Glutamatergic neuron (in vitro differentiated cells): ENCODE measurements at regions not wholly inside any gene's neighbourhood (a gene's known extent, or its start where the extent isn't known, plus 50 kb on each side); places are given as distances from the start of the nearest gene placed in this dataset.

ENCODE experiments used
- DNase-seq: peaks from one replicate; pipeline ENCODE4 v3.0.0; 2022
- H3K27ac Mint-ChIP-seq: one replicate; pipeline ENCODE4 v1.8.0; 2020; ENCODE audit warnings: mild to moderate bottlenecking, mixed read lengths, inconsistent platforms; ENCODE audit not compliant: unreplicated experiment
- H3K27me3 Mint-ChIP-seq: one replicate; pipeline ENCODE4 v1.8.0; 2020; ENCODE audit warnings: mild to moderate bottlenecking, moderate library complexity, mixed read lengths, inconsistent platforms; ENCODE audit not compliant: unreplicated experiment
- H3K36me3 Mint-ChIP-seq: one replicate; pipeline ENCODE4 v1.8.0; 2020; ENCODE audit warnings: mild to moderate bottlenecking, mixed read lengths, inconsistent platforms; ENCODE audit not compliant: unreplicated experiment
- H3K4me1 Mint-ChIP-seq: one replicate; pipeline ENCODE4 v1.8.0; 2020; ENCODE audit warnings: mild to moderate bottlenecking, low read depth, mixed read lengths, inconsistent platforms; ENCODE audit not compliant: unreplicated experiment
- H3K4me3 Mint-ChIP-seq: one replicate; pipeline ENCODE4 v1.8.0; 2020; ENCODE audit warnings: mild to moderate bottlenecking, mixed read lengths, inconsistent platforms; ENCODE audit not compliant: unreplicated experiment
- H3K9me3 Mint-ChIP-seq: one replicate; pipeline ENCODE4 v1.8.0; 2020; ENCODE audit warnings: mild to moderate bottlenecking, moderate library complexity, mixed read lengths, inconsistent platforms; ENCODE audit not compliant: unreplicated experiment
- TF ChIP-seq, protein P1 (sequence below): fragments of 200-600 bp; sonication (generic); IDR thresholded peaks from one replicate; pipeline ENCODE4 v1.5.0; 2021; ENCODE audit not compliant: partially characterized antibody, unreplicated experiment

DNA sequence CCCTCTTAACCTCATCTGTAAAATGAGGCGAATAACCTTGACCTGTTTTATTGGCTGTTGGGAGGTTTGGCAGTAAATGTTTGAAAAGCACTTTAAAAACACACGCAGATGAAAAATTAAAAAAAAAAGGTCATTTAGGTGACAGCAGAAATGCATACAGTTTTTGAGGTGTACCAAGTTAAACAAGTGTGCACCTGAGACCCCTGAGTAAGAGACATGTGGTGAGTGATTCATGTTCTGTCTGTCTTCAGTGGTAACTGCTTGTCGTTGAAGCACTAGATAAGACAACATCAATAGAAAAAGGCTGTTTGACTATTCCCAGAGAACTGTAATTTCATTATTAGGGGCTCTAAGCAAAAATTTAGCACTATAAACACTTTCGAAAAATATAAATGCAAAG lies 608.4 kb upstream of the PITX2 start:
- DNase-seq = no peak
- TF ChIP-seq, protein P1, sequence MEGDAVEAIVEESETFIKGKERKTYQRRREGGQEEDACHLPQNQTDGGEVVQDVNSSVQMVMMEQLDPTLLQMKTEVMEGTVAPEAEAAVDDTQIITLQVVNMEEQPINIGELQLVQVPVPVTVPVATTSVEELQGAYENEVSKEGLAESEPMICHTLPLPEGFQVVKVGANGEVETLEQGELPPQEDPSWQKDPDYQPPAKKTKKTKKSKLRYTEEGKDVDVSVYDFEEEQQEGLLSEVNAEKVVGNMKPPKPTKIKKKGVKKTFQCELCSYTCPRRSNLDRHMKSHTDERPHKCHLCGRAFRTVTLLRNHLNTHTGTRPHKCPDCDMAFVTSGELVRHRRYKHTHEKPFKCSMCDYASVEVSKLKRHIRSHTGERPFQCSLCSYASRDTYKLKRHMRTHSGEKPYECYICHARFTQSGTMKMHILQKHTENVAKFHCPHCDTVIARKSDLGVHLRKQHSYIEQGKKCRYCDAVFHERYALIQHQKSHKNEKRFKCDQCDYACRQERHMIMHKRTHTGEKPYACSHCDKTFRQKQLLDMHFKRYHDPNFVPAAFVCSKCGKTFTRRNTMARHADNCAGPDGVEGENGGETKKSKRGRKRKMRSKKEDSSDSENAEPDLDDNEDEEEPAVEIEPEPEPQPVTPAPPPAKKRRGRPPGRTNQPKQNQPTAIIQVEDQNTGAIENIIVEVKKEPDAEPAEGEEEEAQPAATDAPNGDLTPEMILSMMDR = no peak
- Mint-ChIP-seq H3K4me1 (peaks cover 4% of the 10 kb centered on the region), H3K4me3 (no peak overlapping the region), H3K27me3 (no peaks in the 10 kb centered on the region), H3K36me3 (no peaks in the 10 kb centered on the region), H3K9me3 (no peaks in the 10 kb centered on the region), H3K27ac (no peak overlapping the region)

DNA sequence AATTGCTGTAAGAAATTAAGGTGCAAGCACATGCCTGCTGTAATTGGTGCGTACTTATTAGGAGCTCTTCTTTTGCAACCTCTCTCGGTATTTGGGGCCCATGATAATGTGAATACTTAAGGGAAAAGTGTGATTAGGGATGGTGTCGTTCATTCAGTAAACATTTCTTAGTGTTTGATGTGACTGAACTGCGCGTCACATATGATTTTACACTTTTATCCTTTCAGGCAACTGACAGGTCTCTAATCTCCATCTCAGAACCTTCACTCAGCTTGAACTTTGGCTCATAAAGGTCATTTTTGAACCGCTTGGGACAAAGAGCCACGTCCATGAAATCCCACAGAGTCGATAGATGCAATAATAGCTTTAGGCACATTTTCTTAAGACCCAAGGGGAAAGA lies 612.1 kb upstream of the PITX2 start:
- DNase-seq = no peak
- peaks cover 4% of the 10 kb centered on the region for H3K4me1 Mint-ChIP-seq
- no peaks in the 10 kb centered on the region for H3K9me3 Mint-ChIP-seq
- no peaks in the 10 kb centered on the region for H3K36me3 Mint-ChIP-seq
- TF ChIP-seq, protein P1 = no peak
- no peak overlapping the region for H3K4me3 Mint-ChIP-seq
- H3K27ac Mint-ChIP-seq = no peak overlapping the region
- H3K27me3 Mint-ChIP-seq = no peaks in the 10 kb centered on the region

DNA sequence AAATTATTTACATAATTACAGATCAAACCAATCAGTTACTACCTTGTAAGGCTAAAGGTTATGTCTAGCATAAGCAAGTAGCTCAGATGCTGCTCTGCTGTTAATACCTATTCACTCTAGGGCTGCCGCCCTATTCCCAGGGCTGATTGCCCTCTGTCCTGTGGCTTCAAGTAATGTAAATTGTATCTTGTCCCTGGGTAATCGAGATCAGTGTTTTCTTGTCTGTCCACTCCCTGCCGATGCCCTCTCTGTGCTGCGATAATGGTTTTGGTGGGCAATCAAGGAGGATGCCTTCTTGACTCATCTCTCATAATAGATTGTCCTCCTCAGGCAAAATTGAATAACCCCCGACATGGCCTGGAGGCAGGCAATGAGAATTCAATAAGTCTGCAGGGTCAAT lies 641.0 kb upstream of the PITX2 start:
- no peaks in the 10 kb centered on the region for H3K9me3 Mint-ChIP-seq
- H3K36me3 Mint-ChIP-seq = no peaks in the 10 kb centered on the region
- H3K27ac Mint-ChIP-seq = no peak overlapping the region
- no peak for DNase-seq
- H3K27me3 Mint-ChIP-seq = no peaks in the 10 kb centered on the region
- H3K4me3 Mint-ChIP-seq = no peak overlapping the region
- TF ChIP-seq, protein P1 = no peak
- H3K4me1 Mint-ChIP-seq = no peaks in the 10 kb centered on the region

DNA sequence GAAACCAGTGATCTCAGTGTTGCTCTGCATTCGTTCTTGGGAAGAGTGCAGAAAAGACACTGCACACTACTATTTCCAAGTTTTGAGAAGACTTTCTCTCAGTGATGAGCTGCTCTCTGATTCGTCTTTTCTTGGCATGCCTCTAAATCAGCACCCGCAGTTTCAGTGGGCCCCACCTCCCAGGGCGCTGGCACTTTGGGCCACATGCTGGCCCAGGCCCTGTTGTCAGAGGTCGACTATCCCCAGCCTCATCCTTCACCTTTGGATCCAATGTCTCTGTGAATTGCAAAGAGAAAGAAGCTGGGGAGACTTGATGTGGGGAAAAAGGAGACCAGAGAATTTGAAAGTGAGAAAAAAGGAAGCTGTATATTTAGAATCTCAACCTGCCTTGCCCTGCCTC lies 644.1 kb upstream of the PITX2 start:
- H3K4me1 Mint-ChIP-seq = no peaks in the 10 kb centered on the region
- no peaks in the 10 kb centered on the region for H3K9me3 Mint-ChIP-seq
- no peaks in the 10 kb centered on the region for H3K36me3 Mint-ChIP-seq
- H3K4me3 Mint-ChIP-seq = no peak overlapping the region
- no peak overlapping the region for H3K27ac Mint-ChIP-seq
- no peak for DNase-seq
- H3K27me3 Mint-ChIP-seq = peaks cover 3% of the 10 kb centered on the region
- TF ChIP-seq, protein P1 = no peak

DNA sequence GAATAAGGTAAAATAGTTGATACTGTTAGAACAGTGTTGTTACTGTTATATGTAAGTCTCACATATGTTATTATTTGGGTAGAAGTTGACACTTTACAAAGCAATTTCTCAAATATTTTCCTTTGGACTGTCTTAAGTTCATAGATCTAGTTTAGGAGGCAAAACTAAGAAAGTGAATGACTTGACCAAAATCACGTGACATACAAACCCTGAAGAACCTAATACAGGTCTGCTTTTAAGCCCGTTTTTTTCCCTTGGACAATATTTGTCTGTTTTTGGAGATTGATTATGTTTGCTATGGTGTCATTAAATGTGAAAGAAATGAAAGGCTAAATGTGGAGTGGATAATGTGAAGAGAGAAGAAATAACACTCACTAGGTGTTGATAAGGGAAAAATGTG lies 644.9 kb upstream of the PITX2 start:
- DNase-seq = no peak
- no peak overlapping the region for H3K4me3 Mint-ChIP-seq
- peaks cover 3% of the 10 kb centered on the region for H3K27me3 Mint-ChIP-seq
- H3K36me3 Mint-ChIP-seq = no peaks in the 10 kb centered on the region
- TF ChIP-seq, protein P1 = no peak
- H3K27ac Mint-ChIP-seq = no peak overlapping the region
- H3K4me1 Mint-ChIP-seq = no peaks in the 10 kb centered on the region
- H3K9me3 Mint-ChIP-seq = no peaks in the 10 kb centered on the region
